SU-DHL-6 (cell line): ENCODE measurements at regions not wholly inside any gene's neighbourhood (a gene's known extent, or its start where the extent isn't known, plus 50 kb on each side); places are given as distances from the start of the nearest gene placed in this dataset.

Experiments
- H2AFZ ChIP-seq: fragments of 200-600 bp; sonication (generic); 2 replicates; pipeline ENCODE4 v1.6.1; 2014; ENCODE audit warnings: low read depth, mild to moderate bottlenecking, moderate library complexity, mixed read lengths, antibody characterized with exemption, low read length; ENCODE audit not compliant: severe bottlenecking
- H3F3A ChIP-seq: fragments of 200-600 bp; shearing (Covaris generic); 2 replicates; pipeline ENCODE4 v1.6.0; 2016; ENCODE audit warnings: antibody characterized with exemption, mild to moderate bottlenecking; ENCODE audit not compliant: insufficient read depth
- H3K27ac ChIP-seq: fragments of 200-600 bp; sonication (generic); 2 replicates; pipeline ENCODE4 v1.5.1; 2016; ENCODE audit warnings: low read depth, mild to moderate bottlenecking, low read length, moderate library complexity, mixed read lengths
- H3K27me3 ChIP-seq: fragments of 200-600 bp; sonication (generic), shearing (Covaris generic); 2 replicates; pipeline ENCODE4 v1.6.0; 2014; ENCODE audit warnings: mild to moderate bottlenecking, low read length
- H3K36me3 ChIP-seq: fragments of 200-600 bp; sonication (generic); 2 replicates; pipeline ENCODE4 v1.6.1; 2014; ENCODE audit warnings: mild to moderate bottlenecking, low read length, mixed read lengths
- H3K4me2 ChIP-seq: fragments of 300-600, 200-600 bp; shearing (Covaris generic), sonication (generic); 2 replicates; pipeline ENCODE4 v1.6.0; 2014; ENCODE audit warnings: low read length, low read depth, mild to moderate bottlenecking; ENCODE audit not compliant: poor library complexity, severe bottlenecking
- H3K4me3 ChIP-seq: fragments of 200-600 bp; sonication (generic); 2 replicates; pipeline ENCODE4 v1.5.1; 2014; ENCODE audit warnings: antibody characterized with exemption, low read length, mild to moderate bottlenecking, mixed read lengths; ENCODE audit not compliant: insufficient read depth, poor library complexity, severe bottlenecking
- H3K79me2 ChIP-seq: fragments of 200-600 bp; sonication (generic); 2 replicates; pipeline ENCODE4 v1.6.1; 2014; ENCODE audit warnings: mild to moderate bottlenecking, low read length, moderate library complexity; ENCODE audit not compliant: insufficient read depth
- H3K9ac ChIP-seq: fragments of 200-600 bp; sonication (generic); 2 replicates; pipeline ENCODE4 v1.7.0; 2014; ENCODE audit warnings: mild to moderate bottlenecking, low read length
- H3K9me2 ChIP-seq: fragments of 200-600 bp; sonication (generic); replicated peaks from 2 replicates; pipeline ENCODE4 v1.6.1; 2014; ENCODE audit warnings: low read length; ENCODE audit not compliant: insufficient read depth
- H3K9me3 ChIP-seq: fragments of 200-600 bp; sonication (generic); 2 replicates; pipeline ENCODE4 v1.6.1; 2014; ENCODE audit warnings: low read length, mixed read lengths; ENCODE audit not compliant: insufficient read depth
- H4K20me1 ChIP-seq: fragments of 200-600 bp; sonication (generic); 2 replicates; pipeline ENCODE4 v1.6.1; 2014; ENCODE audit warnings: low read depth, mild to moderate bottlenecking, antibody characterized with exemption, low read length, moderate library complexity, mixed read lengths
- EZH2phosphoT487 ChIP-seq: fragments of 200-600 bp; sonication (generic), shearing (Covaris generic); conservative IDR thresholded peaks from 2 replicates; pipeline ENCODE4 v1.6.1; 2018; ENCODE audit warnings: mild to moderate bottlenecking, antibody characterized with exemption, low read length, moderate library complexity, mixed read lengths
- TF ChIP-seq, protein P1 (sequence below): fragments of 200-600 bp; sonication (generic); IDR thresholded peaks from one replicate; pipeline ENCODE4 v1.5.1; 2017; ENCODE audit warnings: antibody characterized with exemption, mild to moderate bottlenecking, low read length, moderate library complexity; ENCODE audit not compliant: insufficient read depth, poor library complexity, severe bottlenecking

DNA sequence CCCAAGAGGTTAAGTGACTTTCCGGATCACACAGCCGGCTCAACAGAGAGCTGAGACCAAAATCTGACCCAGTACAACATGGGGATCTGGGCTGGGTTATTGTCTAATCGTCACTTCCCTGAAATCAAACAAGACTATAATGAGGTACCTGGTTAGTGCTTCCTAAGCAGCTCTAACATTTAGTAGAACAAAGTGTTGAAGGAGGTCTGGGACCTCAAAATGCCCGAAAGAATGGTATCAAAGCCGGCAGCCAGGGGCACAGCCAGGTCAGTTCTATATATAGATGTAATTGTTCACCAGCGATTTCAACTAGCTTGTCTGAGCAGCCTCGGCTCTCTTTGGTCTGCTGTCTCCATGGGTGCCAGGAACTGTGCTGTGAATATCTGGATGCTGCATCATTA is 245.5 kb upstream of the ECI2 start:
- Histone ChIP-seq H3K9ac (no peak overlapping the region), H4K20me1 (no peaks in the 10 kb centered on the region), H3K9me3 (peaks cover 27% of the 10 kb centered on the region; the same call in 1 of the 2 replicates), H3K9me2 (no peaks in the 10 kb centered on the region), H3K36me3 (no peaks in the 10 kb centered on the region), H3K79me2 (no peaks in the 10 kb centered on the region), H3K27ac (no peak overlapping the region), H3K4me2 (no peak overlapping the region), H2AFZ (no peak overlapping the region), H3F3A (no peaks in the 10 kb centered on the region), H3K27me3 (no peaks in the 10 kb centered on the region), H3K4me3 (no peak overlapping the region)
- TF ChIP-seq, protein P1, sequence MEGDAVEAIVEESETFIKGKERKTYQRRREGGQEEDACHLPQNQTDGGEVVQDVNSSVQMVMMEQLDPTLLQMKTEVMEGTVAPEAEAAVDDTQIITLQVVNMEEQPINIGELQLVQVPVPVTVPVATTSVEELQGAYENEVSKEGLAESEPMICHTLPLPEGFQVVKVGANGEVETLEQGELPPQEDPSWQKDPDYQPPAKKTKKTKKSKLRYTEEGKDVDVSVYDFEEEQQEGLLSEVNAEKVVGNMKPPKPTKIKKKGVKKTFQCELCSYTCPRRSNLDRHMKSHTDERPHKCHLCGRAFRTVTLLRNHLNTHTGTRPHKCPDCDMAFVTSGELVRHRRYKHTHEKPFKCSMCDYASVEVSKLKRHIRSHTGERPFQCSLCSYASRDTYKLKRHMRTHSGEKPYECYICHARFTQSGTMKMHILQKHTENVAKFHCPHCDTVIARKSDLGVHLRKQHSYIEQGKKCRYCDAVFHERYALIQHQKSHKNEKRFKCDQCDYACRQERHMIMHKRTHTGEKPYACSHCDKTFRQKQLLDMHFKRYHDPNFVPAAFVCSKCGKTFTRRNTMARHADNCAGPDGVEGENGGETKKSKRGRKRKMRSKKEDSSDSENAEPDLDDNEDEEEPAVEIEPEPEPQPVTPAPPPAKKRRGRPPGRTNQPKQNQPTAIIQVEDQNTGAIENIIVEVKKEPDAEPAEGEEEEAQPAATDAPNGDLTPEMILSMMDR, result no peak
- no peak for TF ChIP-seq EZH2phosphoT487

DNA sequence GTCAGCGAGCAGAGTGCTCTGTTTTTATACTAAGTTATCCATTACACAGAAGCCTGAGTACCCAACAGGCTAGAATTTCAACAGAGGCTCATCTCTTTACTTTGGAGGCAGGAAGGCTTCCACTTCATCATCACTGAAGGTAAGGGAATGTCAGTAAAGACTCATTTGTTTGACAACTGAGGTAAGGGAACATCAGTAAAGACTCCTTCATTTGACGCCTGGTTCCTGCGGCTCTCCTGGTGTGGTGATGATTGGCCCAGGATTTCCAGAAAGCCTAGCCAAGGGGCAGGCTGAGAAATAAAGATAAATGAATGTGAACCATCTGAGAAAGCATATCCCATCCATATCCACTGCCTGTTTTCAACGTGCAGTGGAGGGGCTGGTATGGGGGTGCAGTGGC is 244.6 kb upstream of the ECI2 start:
- H3F3A ChIP-seq, result no peaks in the 10 kb centered on the region
- no peaks in the 10 kb centered on the region for H3K9me2 ChIP-seq
- H3K9ac ChIP-seq, result no peak overlapping the region
- H3K4me2 ChIP-seq, result no peak overlapping the region
- no peaks in the 10 kb centered on the region for H3K36me3 ChIP-seq
- H2AFZ ChIP-seq, result no peak overlapping the region
- H4K20me1 ChIP-seq, result no peaks in the 10 kb centered on the region
- H3K4me3 ChIP-seq, result no peak overlapping the region
- H3K27me3 ChIP-seq, result no peaks in the 10 kb centered on the region
- no peak for TF ChIP-seq EZH2phosphoT487
- H3K27ac ChIP-seq, result no peak overlapping the region
- no peaks in the 10 kb centered on the region for H3K79me2 ChIP-seq
- peaks cover 18% of the 10 kb centered on the region; the same call in 1 of the 2 replicates for H3K9me3 ChIP-seq

DNA sequence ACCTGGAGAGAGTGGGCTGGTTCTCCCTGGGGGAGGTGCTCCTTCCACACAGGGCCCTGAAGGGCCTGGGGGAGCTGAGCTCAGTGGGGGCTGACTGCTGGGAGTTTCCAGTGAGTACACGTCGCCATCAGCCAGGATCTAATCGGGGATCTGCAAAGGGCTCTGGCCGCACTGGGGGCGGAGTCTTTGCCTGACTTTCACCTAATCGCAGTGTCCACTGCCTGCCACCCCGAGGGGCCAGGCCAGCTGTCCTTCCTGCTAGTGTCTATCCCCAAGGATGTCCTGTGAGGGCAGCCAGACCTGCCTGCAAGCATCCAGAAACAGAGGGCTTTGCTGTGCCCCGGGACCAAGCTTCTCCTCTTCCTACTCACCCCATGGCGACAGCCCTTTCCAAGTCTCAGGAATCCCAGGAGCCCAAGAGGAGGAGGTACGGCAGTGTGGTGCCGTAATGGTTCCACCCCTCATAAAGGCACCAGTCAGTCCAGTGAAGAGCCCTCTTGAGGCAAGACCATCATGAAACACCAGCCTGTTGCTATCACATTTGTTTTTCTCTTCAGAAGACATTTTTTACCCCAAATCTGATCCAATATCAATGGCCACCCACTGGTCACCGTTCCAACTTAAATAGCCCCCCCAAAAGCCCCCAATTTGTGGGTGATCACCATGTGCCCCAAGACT is 243.1 kb upstream of the ECI2 start:
- H3K79me2 ChIP-seq, result no peaks in the 10 kb centered on the region
- no peaks in the 10 kb centered on the region for H3K36me3 ChIP-seq
- no peak overlapping the region for H2AFZ ChIP-seq
- H3K27me3 ChIP-seq, result no peaks in the 10 kb centered on the region
- no peaks in the 10 kb centered on the region for H4K20me1 ChIP-seq
- no peak overlapping the region for H3K4me3 ChIP-seq
- no peak overlapping the region for H3K9ac ChIP-seq
- H3K9me2 ChIP-seq, result no peaks in the 10 kb centered on the region
- no peak for TF ChIP-seq EZH2phosphoT487
- TF ChIP-seq, protein P1, result no peak
- H3K9me3 ChIP-seq, result peaks cover 5% of the 10 kb centered on the region; the same call in 1 of the 2 replicates
- no peak overlapping the region for H3K4me2 ChIP-seq
- no peak overlapping the region for H3K27ac ChIP-seq
- no peaks in the 10 kb centered on the region for H3F3A ChIP-seq

DNA sequence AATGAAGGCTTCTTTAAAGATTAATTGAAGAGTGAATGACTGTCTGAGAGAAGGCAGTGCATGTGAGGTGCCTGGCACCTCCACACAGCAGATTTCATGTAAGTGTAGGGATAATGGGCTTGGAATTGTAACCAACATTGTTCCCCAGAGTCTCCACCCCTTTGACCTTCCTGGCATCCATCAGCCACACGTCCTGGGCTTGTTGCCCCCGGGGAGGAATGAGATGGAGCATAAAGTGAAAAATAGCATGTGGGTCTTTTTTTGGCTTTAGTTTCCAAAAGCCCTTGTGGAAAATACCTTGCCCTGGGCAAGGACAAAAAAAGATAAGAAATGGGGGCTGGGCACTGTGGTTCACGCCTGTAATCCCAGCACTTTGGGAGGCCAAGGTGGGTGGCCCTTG is 242.2 kb upstream of the ECI2 start:
- TF ChIP-seq, protein P1, result no peak
- no peak for TF ChIP-seq EZH2phosphoT487
- Histone ChIP-seq H3K27ac (no peak overlapping the region), H3K36me3 (no peaks in the 10 kb centered on the region)

More for the DNA sequence above, 242.2 kb upstream of the ECI2 start:
- Histone ChIP-seq H3K4me3 (no peak overlapping the region), H4K20me1 (no peaks in the 10 kb centered on the region), H2AFZ (no peak overlapping the region), H3F3A (no peaks in the 10 kb centered on the region), H3K9ac (no peak overlapping the region), H3K9me3 (no peaks in the 10 kb centered on the region), H3K79me2 (no peaks in the 10 kb centered on the region), H3K4me2 (no peak overlapping the region), H3K9me2 (no peaks in the 10 kb centered on the region), H3K27me3 (no peaks in the 10 kb centered on the region)
